WERI-Rb-1 (cell line): ENCODE measurements at regions not wholly inside any gene's neighbourhood (a gene's known extent, or its start where the extent isn't known, plus 50 kb on each side); places are given as distances from the start of the nearest gene placed in this dataset.

ENCODE experiments used
- DNase-seq: peaks from one replicate; pipeline ENCODE4 v3.0.0-alpha.2; 2020
- H3K27ac ChIP-seq: fragments of 250-450 bp; sonication (Bioruptor Pico); 2 replicates; pipeline ENCODE4 v1.5.1; 2020; ENCODE audit warnings: mild to moderate bottlenecking, moderate library complexity
- H3K27me3 ChIP-seq: fragments of 250-450 bp; sonication (Bioruptor Pico); 2 replicates; pipeline ENCODE4 v1.5.1; 2021; ENCODE audit warnings: mild to moderate bottlenecking, low read depth, moderate library complexity; ENCODE audit not compliant: insufficient read depth, severe bottlenecking
- H3K36me3 ChIP-seq: fragments of 250-450 bp; sonication (Bioruptor Pico); 2 replicates; pipeline ENCODE4 v1.5.1; 2020; ENCODE audit warnings: mild to moderate bottlenecking, moderate library complexity
- H3K4me3 ChIP-seq: 2 replicates; pipeline ENCODE4 v1.5.1; 2011; ENCODE audit warnings: low read depth, mild to moderate bottlenecking, control low read depth, low read length
- H3K9me3 ChIP-seq: fragments of 250-450 bp; sonication (Bioruptor Pico); 2 replicates; pipeline ENCODE4 v1.5.1; 2021; ENCODE audit warnings: mild to moderate bottlenecking, moderate library complexity; ENCODE audit not compliant: severe bottlenecking
- TF ChIP-seq, protein P1 (sequence below): IDR thresholded peaks from 2 replicates; pipeline ENCODE4 v1.5.1; 2011; ENCODE audit warnings: low read depth, mild to moderate bottlenecking, control low read depth, inconsistent platforms, low read length

DNA sequence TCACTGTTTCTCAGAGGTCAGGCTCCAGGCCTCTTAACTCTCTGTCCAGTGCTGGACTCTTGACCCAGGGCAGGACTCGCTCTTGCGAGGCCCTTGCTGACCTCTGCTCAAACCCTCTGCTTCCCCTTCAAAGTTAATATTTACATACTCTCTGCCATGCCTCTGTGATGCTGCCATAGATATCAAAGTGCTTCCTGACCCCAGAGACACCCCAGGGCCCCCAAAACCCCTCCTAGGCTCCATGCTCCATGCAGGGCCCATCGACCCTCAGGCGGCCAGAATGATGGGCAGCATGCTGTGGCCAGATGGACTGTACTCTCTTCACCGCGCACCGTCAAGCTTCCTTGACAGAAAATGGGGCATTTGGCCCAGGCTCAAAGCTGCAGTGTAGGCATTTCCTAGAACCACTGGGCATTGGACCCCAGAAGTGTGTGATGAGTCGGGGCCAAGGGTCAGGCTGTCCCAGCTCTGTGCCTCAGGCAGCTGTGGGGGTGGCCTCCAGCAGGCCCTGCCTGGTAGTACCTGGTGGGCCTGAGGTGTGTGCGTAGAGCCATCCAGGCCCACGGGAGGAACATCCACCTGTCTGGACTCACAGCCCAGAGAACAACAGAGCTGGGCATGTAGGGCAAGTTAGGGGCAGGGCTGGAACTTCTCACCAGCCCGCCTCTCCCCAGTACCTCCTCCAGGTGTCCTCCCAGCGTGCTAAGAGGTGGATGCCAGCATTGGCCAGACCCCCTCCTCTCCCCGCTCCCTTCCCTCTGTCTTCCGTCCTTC is 142.8 kb downstream of the VEGFA start:
- Histone ChIP-seq H3K27ac (no peak overlapping the region), H3K9me3 (no peaks in the 10 kb centered on the region)

DNA sequence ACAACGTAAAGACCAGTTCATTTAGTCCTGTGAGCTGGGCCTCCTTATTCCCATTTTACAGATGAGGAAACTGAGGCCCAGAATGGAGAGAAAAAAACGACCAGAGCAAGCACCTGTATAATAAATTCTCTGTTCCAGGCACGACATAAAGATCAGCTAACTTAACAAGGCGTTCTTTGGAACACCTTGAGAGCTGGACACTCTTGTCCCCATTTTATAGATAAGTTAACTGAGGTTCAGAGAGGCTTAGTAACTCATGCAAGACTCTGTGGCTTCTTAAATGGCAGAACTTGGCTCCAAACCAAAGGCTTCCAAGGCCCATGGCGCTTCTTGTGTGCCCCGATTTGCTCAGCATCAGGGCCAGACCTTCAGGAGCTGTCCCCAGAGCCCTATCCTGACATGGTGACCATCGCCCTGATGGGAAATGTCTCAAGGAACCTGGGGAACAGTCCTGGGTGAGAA is 142.1 kb downstream of the VEGFA start:
- no peak overlapping the region for H3K4me3 ChIP-seq
- H3K9me3 ChIP-seq: no peaks in the 10 kb centered on the region
- no peak overlapping the region for H3K27ac ChIP-seq
- no peaks in the 10 kb centered on the region for H3K36me3 ChIP-seq
- H3K27me3 ChIP-seq: no peaks in the 10 kb centered on the region
- DNase-seq: no peak
- TF ChIP-seq, protein P1, sequence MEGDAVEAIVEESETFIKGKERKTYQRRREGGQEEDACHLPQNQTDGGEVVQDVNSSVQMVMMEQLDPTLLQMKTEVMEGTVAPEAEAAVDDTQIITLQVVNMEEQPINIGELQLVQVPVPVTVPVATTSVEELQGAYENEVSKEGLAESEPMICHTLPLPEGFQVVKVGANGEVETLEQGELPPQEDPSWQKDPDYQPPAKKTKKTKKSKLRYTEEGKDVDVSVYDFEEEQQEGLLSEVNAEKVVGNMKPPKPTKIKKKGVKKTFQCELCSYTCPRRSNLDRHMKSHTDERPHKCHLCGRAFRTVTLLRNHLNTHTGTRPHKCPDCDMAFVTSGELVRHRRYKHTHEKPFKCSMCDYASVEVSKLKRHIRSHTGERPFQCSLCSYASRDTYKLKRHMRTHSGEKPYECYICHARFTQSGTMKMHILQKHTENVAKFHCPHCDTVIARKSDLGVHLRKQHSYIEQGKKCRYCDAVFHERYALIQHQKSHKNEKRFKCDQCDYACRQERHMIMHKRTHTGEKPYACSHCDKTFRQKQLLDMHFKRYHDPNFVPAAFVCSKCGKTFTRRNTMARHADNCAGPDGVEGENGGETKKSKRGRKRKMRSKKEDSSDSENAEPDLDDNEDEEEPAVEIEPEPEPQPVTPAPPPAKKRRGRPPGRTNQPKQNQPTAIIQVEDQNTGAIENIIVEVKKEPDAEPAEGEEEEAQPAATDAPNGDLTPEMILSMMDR: no peak

More for the DNA sequence above, 142.8 kb downstream of the VEGFA start:
- DNase-seq: no peak
- H3K36me3 ChIP-seq: no peaks in the 10 kb centered on the region
- TF ChIP-seq, protein P1: peak; percentile 37
- no peak overlapping the region for H3K4me3 ChIP-seq
- H3K27me3 ChIP-seq: no peaks in the 10 kb centered on the region

DNA sequence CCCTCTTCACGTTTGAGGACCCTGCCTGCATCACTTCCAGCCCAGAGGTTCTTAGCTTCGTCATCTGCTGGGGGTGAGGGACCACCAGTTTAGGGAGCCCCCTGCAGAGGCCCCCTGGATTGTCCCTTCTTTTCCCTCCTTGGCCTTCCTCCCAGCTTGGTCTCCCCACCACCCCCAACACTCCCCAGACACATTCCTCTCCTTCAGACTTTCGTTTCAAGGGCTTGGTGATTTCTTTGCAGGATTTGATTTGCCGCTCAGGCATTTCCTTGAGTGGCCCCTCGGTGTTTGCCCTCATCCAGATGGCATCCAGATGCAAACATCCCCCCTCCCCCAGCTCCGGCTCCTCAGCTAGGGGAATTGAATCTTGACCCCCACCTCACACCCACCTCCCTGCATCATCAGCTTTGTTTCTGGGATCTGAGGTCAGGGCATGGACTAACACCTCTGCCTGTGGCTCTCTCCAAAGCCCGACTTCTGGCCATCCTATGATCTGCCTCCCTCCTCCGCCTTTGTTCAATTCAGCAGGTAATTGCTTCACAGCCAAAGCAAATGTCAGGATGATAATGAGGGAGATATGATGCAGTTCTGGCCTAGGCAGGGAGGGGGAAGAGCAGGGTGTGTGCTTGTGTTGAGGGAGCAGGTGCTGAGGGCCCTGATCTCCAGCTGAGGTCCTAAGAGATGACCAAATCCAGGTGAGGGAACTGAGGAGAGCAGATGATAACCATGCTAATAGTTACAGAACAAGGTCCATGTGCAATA is 141.5 kb downstream of the VEGFA start:
- no peak for DNase-seq
- no peaks in the 10 kb centered on the region for H3K36me3 ChIP-seq
- TF ChIP-seq, protein P1: no peak
- no peaks in the 10 kb centered on the region for H3K27me3 ChIP-seq
- H3K9me3 ChIP-seq: no peaks in the 10 kb centered on the region
- H3K27ac ChIP-seq: no peak overlapping the region
- no peak overlapping the region for H3K4me3 ChIP-seq

DNA sequence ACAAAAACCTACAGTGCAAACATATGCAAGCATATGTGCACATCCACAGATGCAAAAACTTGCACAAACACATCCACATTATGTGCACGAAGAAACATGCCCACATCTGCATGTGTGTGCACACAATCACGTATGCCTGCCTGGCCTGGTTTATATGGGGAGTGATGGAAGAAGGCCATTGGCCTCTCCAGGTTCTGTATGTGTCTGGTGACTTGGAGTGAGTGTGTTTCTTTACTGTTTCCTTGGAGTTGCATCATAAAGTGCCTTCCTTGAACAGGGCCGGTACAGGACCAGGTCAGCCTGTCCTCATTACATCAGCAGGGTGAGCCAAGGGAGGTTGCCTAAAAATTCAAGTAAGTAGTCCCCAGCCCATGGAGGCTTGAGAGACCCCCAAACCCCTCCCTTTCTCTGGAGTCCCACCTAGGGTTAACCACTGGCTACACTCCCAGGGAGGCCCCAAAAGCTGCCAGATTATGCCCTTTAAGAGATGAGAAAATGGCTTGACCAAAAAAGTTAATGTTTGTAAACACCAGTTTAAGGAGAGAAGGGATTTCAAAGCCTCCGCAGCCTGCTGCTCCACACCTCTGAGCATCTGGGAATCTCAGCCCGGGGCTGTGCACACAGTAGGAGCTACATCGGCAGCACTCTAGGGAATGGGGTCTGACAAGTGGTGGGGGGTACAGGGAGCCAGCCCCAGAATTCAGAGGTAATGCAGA is 140.8 kb downstream of the VEGFA start:
- Histone ChIP-seq H3K27ac (no peak overlapping the region), H3K27me3 (no peaks in the 10 kb centered on the region), H3K36me3 (no peaks in the 10 kb centered on the region), H3K9me3 (no peaks in the 10 kb centered on the region), H3K4me3 (no peak overlapping the region)
- DNase-seq: no peak
- TF ChIP-seq, protein P1: no peak

DNA sequence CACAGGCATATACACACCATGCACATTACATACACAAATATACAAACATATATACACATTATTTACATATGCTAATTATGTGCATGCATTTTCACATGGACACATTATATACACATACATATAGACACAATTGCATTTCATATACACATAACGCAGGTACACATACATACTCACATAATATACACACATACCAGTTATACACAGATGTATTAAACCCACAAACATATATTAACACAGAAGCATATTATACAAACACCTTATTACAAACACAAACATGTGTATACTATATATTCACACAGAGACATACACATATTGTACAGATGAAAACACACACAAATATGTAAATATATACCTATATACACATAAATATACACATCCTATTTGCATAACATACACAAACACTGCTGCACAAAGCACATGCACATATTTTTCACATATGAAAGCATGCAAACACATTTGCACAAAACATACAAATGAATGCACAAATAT is 140.2 kb downstream of the VEGFA start:
- H3K27ac ChIP-seq: no peak overlapping the region
- DNase-seq: no peak

More for the DNA sequence above, 140.2 kb downstream of the VEGFA start:
- no peaks in the 10 kb centered on the region for H3K9me3 ChIP-seq
- H3K27me3 ChIP-seq: no peaks in the 10 kb centered on the region
- H3K4me3 ChIP-seq: no peak overlapping the region
- no peaks in the 10 kb centered on the region for H3K36me3 ChIP-seq
- TF ChIP-seq, protein P1: no peak
